Coronary artery (tissue), 2 donors: ENCODE measurements at regions not wholly inside any gene's neighbourhood (a gene's known extent, or its start where the extent isn't known, plus 50 kb on each side); places are given as distances from the start of the nearest gene placed in this dataset.
"Not testable (repeated sequence)": the region's sequence is repeated elsewhere in the genome, so short reads cannot be mapped to it uniquely, and the experiment has no call there.

Experiments
- DNase-seq: peaks from one replicate; pipeline ENCODE4 v3.0.0-alpha.2; 2017; ENCODE audit warnings: low spot score
- H3K27ac ChIP-seq, 2 donors: fragments of 200-600 bp; sonication (generic); one replicate each; pipeline ENCODE4 v1.5.1; 2016 to 2019
- H3K4me3 ChIP-seq: fragments of 200-600 bp; sonication (generic); 2 replicates; pipeline ENCODE4 v1.5.1; 2016; ENCODE audit warnings: mild to moderate bottlenecking, moderate library complexity
- TF ChIP-seq, protein P1 (sequence below): fragments of 200-600 bp; sonication (generic); IDR thresholded peaks from one replicate; pipeline ENCODE4 v1.5.1; 2019; ENCODE audit warnings: antibody characterized with exemption

DNA sequence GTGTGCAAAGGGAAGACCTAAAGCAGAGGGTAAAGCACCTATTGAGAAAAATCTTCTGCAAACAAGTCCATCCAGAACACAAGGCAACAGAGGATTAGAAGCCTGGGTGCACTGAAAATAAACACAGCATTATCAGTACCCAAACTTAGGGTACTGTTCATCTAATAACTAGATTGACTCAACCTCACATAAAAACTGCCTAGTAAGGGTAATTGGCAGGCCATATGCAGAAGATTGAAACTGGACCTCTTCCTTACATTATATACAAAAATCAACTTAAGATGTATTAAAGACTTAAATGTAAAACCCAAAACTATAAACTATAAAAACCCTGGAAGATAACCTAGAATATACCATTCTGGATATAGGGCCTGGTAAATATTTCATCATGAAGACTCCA lies 91.2 kb upstream of the SIRPG start:
- Histone ChIP-seq H3K27ac (no peak overlapping the region), H3K4me3 (no peak overlapping the region)
- no peak for DNase-seq
- TF ChIP-seq, protein P1, sequence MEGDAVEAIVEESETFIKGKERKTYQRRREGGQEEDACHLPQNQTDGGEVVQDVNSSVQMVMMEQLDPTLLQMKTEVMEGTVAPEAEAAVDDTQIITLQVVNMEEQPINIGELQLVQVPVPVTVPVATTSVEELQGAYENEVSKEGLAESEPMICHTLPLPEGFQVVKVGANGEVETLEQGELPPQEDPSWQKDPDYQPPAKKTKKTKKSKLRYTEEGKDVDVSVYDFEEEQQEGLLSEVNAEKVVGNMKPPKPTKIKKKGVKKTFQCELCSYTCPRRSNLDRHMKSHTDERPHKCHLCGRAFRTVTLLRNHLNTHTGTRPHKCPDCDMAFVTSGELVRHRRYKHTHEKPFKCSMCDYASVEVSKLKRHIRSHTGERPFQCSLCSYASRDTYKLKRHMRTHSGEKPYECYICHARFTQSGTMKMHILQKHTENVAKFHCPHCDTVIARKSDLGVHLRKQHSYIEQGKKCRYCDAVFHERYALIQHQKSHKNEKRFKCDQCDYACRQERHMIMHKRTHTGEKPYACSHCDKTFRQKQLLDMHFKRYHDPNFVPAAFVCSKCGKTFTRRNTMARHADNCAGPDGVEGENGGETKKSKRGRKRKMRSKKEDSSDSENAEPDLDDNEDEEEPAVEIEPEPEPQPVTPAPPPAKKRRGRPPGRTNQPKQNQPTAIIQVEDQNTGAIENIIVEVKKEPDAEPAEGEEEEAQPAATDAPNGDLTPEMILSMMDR, result no peak

DNA sequence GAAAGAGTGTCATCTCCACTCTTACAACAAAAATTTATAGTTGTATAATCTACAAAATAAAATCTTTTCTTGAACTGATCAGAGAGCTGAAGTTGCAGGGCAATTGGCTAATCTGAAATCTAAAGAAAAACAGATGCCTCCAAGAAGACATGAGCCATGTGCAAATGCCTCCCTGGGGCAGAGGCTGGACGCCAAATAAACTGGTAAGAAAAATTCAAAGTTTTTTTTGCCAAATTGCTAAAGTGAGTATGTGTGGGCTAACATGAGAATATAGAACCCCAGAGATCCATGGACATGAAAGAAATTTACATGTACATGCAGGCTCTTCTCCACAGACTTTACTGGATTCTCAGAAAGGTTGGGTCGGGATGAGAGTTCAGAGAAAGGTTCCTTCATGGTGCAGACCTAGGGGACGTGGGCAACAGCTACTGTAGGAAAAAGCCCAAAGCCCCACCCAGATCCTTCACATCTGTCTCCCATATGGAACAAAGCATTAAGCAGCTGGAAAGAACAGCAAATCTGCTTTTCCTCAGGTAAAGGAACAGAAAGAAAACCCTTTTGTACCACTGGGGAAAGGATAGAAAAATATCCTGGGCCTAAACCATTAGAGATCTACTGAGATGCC lies 90.5 kb upstream of the SIRPG start:
- H3K27ac ChIP-seq, result no peak overlapping the region
- DNase-seq, result no peak
- H3K4me3 ChIP-seq, result no peak overlapping the region
- TF ChIP-seq, protein P1, result no peak

DNA sequence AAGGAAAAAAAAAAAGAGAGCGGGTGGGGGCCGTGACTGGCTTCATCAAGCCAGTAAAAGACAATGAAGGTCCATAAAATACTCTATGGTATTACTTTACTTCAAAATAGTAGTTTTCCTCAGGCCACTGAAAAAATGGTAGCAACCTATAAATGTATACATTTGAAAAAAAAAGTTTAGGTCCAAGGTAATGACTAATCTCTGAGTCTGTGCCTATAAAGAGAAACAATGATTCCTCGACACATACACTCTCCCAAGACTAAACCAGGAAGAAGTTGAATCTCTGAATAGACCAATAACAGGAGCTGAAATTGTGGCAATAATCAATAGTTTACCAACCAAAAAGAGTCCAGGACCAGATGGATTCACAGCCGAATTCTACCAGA lies 84.5 kb upstream of the SIRPG start:
- H3K4me3 ChIP-seq, DNase-seq, H3K27ac ChIP-seq: not testable (repeated sequence)

DNA sequence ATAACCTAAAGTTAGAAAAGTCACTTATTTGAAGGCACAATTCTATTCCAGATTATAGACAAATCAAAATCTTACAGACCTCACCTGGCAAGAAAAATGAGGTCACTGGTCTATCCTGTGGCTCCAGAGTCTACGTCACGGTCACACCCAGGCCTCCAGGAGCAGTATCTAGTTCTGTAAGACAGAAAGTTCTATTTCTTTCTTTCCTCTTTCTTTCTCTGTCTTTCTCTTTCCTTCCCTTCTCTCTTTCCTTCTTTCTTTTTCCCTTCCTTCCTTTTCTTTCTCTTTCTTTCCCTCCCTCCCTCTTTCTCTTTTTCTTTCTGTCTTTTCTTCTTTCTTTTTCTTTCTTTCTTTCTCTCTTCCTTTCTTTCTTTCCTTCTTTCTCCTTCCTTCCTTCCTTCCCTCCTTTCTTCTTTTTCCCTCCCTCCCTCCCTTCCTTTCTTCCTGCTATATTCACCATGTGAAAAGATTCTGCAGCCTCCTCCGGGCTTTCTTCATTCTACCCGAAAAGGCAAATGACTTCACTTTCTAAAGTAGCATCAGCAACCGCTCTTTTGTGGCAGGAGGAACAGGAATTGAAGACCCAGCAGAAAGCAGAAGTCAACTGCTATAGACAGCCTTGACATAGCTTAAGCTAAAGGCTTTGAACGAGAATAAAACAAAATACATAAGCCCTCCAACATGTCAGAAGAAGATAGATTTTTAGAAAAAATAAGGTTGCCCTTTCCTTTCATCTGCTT lies 83.9 kb upstream of the SIRPG start:
- H3K27ac ChIP-seq, result no peak overlapping the region
- TF ChIP-seq, protein P1, result no peak
- no peak overlapping the region for H3K4me3 ChIP-seq
- no peak for DNase-seq

DNA sequence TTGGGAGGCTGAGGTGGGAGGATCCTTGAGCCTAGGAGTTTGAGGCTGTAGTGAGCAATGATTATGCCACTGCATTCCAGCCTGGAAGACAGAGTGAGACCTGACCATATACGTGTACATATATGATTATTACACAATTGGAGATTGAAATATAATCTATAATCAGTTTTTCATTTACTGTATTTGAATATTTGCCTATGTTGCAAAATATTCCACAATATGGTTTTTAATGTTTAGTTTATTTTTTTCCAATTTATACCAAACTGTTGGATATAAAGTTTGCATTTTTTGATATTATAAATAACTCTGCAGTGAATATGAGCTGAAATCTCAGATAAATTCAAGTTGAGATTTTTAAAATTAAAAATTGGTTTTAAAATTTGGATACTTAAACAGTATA lies 79.6 kb upstream of the SIRPG start:
- DNase-seq, result no peak
- Histone ChIP-seq H3K27ac (no peak overlapping the region), H3K4me3 (no peak overlapping the region)
- TF ChIP-seq, protein P1, result no peak

DNA sequence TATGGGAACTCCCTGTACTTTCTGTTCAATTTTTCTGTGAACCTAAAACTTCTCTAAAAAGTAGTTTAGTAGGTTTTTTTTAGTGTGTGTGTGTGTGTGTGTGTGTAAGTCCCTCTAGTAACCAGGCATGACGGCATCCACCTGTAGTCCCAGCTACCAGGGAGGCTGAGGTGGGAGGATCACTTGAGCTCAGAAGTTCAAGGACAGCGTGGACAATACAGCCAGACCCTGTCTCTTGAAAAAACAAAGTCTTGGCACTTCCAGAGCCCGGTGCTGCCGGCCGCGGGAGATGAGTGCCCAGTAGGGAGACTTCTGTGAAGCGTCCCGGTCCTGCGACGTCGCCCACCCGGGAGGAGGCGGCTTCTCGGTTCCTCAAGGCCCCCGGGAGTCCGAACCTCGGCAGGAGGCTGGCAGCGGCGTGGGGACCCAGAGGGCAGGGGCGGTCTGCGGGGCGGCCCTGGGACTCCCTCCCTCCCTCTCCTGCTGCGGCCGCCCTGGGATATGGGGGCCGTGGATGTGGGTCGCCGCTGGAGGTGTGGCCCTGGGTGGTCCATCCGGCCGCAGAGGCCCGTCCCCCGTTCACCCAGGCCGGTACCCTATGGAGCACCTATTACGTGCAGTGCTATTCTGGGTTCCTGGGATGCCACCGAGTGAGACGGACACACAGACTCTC lies 78.0 kb upstream of the SIRPG start:
- TF ChIP-seq, protein P1, result no peak
- Histone ChIP-seq H3K4me3 (no peak overlapping the region), H3K27ac (no peak overlapping the region)
- DNase-seq, result no peak

DNA sequence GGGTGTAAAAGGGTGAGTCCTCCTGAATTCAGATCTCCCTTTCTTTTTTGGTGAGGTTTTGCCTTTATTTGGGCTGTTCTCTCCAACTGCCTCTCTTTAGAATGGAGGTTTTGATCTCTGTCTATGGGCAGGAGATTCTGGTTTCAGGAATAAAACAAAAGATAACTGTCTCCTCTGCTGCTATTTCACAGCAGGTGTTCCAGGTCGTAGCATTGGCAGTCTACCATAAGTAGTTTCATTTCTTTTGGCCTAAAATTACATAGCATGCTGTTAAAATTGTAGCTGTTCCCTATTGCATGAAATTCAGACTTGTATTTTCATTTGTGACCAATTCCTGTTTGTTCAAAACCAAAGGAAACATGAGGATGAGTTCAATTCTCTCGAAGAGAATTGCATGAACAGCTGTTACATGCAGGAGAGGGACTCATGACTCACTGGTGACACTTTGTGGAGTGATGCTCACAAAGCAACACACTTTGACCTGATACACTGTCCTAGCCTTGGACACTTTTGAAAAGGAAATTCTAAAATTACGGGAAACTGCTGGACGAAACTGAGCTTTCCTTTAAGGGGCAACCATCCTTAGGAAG lies 76.8 kb upstream of the SIRPG start:
- DNase-seq, result no peak

DNA sequence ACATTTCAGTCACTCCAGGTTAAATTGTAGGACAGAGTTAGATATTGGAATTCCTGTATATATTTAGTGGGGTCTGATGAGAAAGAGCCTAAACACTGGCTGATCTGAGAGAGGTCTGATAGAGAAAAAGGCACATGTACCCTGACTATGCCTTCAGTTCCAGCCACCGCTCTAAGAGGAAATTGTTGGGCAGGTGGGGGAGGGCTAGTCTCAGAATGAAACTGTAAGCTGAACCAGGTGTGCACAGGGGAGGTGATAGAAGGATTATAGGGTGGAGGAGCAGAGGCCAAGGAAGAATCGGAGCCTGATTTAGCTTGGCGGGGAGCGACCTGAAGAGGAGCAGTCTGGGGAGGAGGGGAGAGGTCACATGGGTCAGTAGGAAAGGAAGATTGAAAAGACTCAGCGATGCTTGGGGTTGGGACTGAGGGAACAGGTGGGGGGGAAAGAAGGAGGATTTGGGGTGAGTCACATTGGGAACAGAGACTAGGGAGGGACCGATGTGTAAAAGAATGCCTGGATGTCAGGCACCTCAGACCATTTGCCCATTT lies 74.3 kb upstream of the SIRPG start:
- H3K27ac ChIP-seq, H3K4me3 ChIP-seq, DNase-seq: not testable (repeated sequence)

More for the DNA sequence above, 76.8 kb upstream of the SIRPG start:
- TF ChIP-seq, protein P1, result no peak
- Histone ChIP-seq H3K27ac (no peak overlapping the region), H3K4me3 (no peak overlapping the region)

DNA sequence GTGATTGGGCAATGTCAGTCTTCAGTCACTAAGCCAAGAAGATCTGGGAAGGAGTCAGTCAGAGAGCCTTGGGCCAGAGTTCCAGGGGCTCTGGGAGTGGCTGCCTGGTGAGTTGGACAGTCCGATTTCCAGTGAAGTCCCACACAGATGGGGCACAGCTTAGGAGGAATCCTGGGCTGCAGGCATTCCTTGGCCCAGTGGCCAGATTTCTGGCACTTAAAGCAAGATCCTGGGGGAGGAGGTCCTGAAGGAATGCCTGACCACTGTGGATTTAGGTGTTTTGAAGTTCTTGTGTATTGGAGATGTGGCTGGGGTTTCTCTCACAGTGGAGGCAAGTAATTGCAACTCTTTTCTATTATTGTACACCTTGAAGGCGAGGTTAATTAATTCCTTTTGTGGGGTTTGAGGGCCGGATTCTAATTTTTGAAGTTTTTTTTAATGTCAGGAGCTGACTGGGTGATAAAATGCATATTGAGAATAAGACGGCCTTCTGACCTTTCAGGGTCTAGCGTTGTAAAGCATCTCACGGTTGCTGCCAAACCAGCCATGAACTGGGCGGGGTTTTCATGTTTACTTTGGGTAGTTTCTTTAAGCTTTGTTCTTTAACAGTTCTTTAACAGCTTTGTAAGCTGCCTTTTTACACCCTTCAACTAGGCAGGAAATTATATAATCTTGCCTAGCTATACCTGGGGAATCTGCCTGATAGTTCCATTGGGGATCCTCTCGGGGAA lies 73.6 kb upstream of the SIRPG start:
- not testable (repeated sequence) for DNase-seq, H3K27ac ChIP-seq, H3K4me3 ChIP-seq

DNA sequence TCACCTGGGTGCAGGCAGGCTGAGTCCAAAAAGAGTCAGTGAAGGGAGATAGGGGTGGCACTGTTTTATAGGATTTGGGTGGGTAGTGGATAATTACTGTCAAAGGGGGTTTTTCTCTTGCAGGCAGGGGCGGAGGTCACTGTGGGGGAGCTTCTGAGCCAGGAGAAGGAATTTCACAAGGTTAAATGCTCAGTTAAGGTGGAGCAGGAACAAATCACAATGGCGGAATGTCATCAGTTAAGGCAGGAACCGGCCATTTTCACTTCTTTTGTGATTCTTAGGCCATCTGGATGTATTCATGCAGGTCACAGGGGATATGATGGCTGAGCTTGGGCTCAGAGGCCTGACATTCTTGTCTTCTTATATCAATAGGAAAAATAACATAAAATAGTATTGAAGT lies 69.7 kb upstream of the SIRPG start:
- H3K27ac ChIP-seq, DNase-seq, H3K4me3 ChIP-seq: not testable (repeated sequence)
